SH-SY5Y (cell line): ENCODE measurements at regions not wholly inside any gene's neighbourhood (a gene's known extent, or its start where the extent isn't known, plus 50 kb on each side); places are given as distances from the start of the nearest gene placed in this dataset.

Source experiments
- GATA2 ChIP-seq: IDR thresholded peaks from 2 replicates; pipeline ENCODE4 v1.6.1; 2011; ENCODE audit warnings: mild to moderate bottlenecking, low read depth, low read length
- GATA3 ChIP-seq: IDR thresholded peaks from 2 replicates; pipeline ENCODE4 v1.6.1; 2011; ENCODE audit warnings: low read depth, mild to moderate bottlenecking, low read length, moderate library complexity

DNA sequence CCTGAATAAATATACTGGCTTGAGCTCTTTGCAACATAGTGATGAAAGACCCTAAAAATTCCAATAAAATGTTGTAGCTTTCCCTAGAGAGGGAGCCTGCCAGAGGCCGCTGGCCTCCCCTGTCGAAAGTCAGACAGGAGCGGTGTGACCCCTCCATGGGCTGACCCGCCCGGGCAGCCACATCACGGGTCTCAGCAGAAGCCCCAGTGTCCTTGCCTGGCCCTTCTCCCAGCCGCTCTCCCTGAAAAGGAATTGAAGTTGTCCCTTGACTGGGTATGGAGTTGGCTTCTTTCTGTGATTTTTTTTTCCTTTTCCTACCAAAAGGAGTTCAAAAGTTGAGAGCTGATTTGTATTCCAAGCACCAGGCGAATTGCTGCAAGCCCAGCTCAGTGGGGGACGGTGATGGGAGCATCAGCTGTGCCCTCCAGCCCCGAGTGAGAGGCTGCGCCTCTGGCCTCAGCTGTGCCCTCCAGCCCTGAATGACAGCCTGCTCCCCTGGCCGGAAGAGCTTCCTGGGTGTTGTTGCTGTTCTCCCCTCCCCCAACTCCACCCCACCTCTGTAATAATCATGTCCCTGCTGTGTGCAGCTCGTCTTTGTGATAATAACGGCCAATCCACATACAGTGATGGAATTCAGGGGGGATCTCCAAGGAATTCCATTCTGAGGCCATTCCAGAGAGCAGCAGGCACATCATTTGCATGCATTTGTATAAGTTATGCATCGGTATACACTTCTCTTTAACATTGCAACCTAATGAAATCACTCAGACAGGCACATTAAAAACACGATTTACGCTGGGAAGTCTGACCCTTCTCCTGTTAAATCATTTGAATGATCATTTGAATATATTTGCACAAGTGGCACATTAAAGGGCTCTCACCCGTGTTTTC lies 501.0 kb downstream of the EIPR1 start:
- TF ChIP-seq GATA3 (no peak), GATA2 (no peak)

DNA sequence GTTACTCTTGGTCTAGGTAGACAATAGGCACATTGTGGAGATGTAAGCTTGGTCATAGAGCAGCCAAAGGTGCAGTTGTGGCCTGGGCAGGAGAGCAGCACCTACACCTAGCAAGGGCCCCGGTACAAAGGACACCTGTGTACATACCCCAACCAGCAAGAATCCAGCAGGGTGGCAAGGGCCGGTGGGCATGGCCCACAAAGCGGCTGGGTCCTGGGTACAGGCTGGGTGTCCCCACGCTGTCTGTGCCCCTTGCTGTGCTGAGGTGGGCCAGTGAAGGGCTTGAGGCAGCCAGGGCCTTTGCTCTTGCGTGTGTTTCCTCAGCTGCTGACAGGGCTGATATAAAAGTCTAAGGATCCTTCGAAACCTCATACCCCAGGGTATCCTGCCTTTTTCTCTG lies 501.8 kb downstream of the EIPR1 start:
- TF ChIP-seq GATA3 (no peak), GATA2 (no peak)

- TF ChIP-seq GATA3 = no peak
- no peak for TF ChIP-seq GATA2
Observed at GRCh38 chr2:2875296-2875695, 502.3 kb downstream of the EIPR1 start.

DNA sequence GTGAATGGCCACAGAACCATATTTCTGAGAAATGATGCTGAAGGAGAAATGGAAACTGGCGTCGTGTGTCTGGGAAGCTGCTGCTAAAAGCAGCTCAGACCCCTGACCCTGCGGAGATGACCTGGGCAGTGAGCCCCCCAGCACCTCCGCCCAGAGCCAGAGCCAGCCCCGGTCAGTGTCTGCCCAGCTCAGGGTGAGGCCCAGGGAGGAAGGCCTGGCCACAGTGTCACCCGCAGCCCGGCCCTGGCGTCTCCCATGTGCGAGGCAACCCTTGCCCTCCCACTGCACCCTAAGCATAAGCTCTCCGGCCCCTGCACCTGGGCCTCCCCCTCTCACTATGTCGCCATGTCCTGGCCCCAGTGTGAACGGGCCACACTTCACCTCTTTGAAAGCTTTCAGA lies 502.8 kb downstream of the EIPR1 start:
- TF ChIP-seq GATA2 = no peak
- no peak for TF ChIP-seq GATA3

DNA sequence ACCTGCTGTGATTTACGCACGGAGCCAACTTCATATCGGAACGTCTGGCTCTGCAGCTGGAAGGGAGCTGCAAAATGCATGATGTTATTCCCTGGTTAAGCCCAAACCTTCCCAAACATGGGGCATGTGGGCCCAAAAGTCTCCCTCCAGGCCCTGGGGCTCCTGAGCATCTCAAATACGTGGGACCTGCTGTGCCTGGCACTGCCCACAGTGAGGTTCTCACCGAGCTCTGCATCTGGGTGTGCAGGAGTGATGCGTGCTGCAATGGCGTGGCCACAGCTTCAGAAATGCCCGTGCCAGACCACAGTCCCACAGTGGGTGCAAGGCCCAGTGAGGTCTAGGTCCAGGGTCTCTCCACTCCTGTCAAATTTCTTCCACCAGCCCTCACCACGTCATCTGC lies 503.3 kb downstream of the EIPR1 start:
- no peak for TF ChIP-seq GATA2
- no peak for TF ChIP-seq GATA3

GRCh38 chr2:2873450-2873811 lies 504.2 kb downstream of the EIPR1 start:
- no peak for TF ChIP-seq GATA2
- no peak for TF ChIP-seq GATA3

GRCh38 chr2:2872713-2873449 lies 504.7 kb downstream of the EIPR1 start:
- TF ChIP-seq GATA3 = no peak

- TF ChIP-seq GATA2 = no peak
- TF ChIP-seq GATA3 = no peak
Observed at GRCh38 chr2:2872309-2872617, 505.4 kb downstream of the EIPR1 start.

GRCh38 chr2:2871480-2872308 lies 505.9 kb downstream of the EIPR1 start:
- TF ChIP-seq GATA3 (no peak), GATA2 (no peak)

- TF ChIP-seq GATA2 (no peak), GATA3 (no peak)
Observed at GRCh38 chr2:2870106-2870505, 507.5 kb downstream of the EIPR1 start.

DNA sequence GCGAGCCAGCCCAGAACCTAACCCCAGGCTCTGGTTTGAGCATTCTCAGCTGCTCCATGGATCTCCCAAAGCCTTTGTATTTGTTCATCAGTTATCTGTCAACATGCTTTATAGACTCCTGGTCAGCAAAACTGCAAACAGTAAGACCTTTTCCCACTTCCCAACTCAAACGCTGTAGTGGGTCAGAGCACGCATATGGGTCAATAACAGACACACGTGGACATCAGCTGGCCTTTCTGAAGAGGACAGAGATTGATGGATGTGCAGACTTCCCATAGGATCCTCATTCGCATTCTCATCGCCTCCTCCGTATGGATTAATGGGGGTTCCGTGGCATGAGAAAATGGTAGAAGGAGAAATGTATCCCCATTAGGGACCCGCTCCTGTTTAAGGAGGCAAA lies 508.1 kb downstream of the EIPR1 start:
- TF ChIP-seq GATA2 = no peak
- TF ChIP-seq GATA3 = no peak

GRCh38 chr2:2868085-2868484 lies 509.5 kb downstream of the EIPR1 start:
- no peak for TF ChIP-seq GATA2
- no peak for TF ChIP-seq GATA3

DNA sequence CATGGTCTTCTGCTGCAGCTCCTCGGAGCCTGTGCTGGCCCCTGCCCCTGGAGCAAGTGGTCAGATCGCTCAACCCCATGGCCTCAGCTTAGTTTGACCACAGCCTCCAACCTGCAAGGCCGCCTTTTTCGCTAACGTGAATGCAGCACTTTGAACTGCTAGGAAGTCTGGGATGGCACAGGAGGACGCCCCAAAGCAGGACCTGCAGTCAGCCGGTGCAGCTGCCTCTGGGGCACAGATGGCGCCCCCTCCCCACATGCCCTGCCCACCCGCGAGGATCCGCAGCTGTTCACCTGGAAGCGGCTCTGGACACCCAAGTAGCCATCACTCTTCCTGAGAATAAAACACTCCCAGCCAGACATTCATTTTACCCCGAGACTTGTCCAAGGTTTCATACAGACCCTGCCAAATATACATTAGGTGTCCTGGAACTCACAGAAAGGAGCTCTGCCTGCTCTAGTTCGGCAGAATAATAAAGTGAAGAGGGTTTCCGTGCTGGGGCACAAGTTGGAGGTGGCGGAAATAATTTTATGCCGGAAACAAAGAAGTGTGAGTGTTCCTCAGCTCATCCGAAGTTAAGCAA lies 510.1 kb downstream of the EIPR1 start:
- TF ChIP-seq GATA2 (no peak), GATA3 (no peak)

GRCh38 chr2:2866459-2866858 lies 511.2 kb downstream of the EIPR1 start:
- TF ChIP-seq GATA3 = no peak
- TF ChIP-seq GATA2 = no peak
